AG20443 (cell line): ENCODE measurements at regions not wholly inside any gene's neighbourhood (a gene's known extent, or its start where the extent isn't known, plus 50 kb on each side); places are given as distances from the start of the nearest gene placed in this dataset.
A peak's percentile ranks its signal among the peaks of the same experiment; 100 is the strongest.

ENCODE experiments used
- DNase-seq: peaks from one replicate; pipeline ENCODE4 v3.0.0; 2012; ENCODE audit warnings: low spot score, mixed read lengths

DNA sequence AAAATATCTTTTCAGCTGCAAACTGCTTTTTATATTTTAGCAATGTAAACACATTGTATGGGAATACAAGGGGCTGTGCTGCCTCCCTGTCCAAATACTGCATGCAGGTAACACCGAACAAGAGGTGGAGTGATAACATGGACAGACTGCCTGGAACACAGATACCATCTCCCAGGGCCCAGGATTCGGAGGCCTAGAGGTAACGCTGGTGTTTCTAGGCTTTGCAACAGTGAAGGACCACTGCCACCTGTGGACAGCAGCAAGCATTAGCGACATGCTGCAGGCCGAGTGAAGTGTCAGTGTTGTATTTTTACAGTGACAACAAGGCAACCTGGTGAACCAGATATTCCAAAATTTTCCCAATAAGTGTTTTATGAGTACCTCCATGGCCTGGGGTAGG lies 379.1 kb downstream of the DMRT2 start:
- peak; percentile 14 for DNase-seq

DNA sequence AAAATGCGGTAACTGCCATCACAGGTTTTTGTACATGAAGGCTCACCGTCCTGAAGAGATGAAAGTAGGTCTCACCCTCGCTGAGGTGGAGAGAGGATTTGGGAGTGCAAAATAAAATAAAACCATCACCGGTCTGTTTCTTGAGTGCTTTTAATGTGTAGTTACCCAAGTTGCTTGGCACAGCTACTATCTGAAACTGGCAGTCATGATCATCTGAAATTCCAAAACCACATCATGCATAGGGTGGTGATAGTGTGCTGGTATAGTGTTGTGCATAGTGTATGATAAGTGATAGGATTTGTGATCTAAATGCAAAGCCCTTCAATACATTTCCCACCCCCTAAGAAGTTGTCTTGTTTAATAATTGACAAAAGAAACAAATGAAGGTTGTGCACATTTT lies 381.3 kb downstream of the DMRT2 start:
- DNase-seq, result no peak

DNA sequence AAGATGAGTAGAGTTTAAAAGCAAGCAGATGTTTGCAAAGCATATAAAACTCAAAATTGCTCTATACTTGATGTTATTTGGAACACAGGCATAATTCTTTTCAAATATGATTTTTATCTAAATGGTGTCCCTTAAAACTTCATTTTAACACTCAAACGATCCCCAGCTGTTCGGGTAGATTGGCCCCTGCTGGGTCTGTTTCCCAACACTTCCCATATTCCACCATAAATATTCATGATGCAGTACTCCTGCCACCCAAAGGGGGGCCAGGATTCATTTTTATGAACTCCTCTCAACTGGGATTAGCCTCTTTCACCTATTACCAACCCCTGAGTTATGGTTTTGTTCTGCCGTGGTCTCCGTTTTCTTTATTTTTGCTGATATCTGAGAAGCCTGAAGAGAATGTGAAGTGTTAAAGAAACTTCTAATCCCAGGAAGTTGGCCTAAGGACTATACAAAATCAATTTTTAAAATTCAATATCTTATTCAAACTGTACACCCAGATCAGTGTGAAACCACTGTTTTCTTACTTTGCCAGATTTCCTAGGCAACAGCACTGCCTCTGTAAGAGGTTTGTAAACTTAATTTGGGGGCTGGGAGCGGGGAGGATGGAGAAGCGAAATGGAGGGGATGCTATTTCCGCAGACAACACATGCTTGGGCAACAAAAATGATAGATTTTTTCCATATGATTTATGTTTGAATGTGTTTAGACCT lies 384.1 kb downstream of the DMRT2 start:
- DNase-seq, result peak; percentile 20

DNA sequence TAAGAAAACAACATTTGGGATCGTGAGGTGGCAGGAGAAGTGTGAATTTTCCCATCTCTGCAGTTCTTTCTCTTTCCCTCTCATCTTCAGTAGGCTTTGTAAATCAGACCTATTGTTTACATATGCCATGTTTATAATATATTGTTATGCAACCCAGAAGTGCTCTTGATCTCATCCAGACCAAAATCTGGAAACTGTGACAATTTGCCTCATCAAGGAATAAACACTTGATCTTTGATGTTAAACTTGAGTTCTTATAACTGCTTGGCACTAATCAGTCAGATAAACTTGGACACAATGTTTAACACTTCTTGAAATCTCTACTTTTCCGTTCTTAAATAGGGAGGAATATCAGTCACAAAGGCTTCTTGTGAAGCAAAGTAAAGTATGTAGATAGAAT lies 384.7 kb downstream of the DMRT2 start:
- no peak for DNase-seq

DNA sequence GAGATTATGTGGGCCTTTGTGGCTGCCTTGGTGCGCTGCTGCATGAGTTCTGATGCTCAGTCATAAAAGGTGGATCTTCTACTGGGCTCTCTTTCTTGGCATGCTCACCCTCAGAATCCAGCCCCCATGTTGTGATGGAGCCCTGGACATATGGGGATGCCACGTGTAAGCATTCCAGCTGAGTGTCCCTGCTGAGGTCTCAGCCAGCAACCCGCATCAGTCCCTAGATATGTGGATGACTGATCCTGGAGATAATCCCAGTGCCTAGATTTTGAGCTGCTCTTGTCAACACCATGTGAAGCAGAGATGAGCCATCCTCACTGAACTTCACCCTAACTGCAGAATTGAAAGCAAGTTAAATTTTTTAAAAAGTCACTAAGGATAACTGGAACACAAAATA lies 390.1 kb downstream of the DMRT2 start:
- DNase-seq, result no peak

DNA sequence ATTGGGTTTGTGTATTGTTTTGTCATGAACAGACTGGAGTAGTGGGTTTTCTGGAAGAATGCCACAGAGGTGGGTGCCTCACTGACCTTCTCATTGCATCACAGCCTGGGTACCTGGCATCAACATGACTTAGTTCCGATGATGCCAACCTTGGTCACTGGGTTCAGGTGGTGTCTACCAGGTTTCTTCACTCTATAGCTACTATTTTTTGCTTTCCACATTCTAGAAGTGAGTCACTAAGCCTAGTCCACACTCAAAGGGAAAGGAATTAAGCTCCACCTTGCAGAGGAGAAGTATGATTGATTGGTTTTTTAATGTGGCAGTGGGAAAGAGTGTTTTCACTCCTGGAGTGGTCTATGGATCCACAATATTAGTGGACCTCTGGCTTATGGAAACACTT lies 391.9 kb downstream of the DMRT2 start:
- no peak for DNase-seq

DNA sequence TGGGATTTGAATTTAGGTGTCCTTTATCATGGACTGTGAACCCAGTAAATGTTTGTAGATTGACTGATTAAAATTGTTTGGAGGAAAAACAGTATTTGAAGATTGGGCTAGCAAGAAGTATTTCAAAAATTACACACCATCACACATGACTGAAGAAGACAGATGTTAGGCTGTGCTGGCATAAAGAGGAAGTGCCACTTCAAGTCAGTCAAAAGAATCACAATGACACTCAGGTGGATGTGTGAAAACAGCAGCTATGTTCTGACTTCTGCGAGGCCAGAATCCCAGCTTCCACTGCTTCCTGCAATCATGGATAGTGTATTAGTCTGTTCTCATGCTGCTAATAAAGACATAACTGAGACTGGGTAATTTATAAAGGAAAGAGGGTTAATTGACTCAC lies 393.3 kb downstream of the DMRT2 start:
- no peak for DNase-seq

DNA sequence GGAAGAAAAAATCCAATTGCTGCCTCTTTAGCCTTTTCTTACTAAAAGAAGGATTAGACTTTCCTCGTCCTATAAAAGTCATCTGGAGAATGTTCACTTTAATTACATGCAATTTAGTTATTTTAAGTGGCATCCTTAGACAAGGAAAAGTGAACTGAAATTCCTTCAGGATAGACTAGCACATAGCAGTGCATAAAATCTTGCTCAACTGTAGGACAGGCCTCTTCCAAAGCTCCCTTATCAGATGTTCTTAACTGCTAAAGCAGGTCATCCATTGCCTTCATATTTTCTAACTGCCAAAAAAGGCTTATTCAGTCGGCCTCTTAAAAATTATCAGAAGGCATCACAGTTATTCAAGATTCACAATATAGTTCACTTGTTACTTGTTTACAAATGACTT lies 396.5 kb downstream of the DMRT2 start:
- DNase-seq, result no peak

DNA sequence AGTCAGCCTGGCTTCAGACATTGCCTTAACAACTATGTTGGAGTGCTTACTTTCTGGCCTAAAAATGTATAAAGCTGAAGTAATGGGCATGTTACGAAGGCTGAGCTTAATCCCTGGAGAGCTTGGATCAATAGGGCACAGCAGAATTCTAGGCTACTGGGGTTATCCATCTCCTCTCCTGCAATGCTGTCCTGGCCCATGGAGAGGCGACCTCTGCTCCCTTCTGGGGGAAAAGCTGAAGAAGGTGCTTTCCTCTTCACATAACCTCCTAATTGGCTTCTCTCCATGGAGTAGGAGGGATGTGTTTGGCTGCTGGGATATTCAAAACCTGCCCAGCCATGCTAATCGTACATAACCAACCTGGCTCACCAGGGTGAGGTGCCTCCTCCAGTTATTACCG lies 403.5 kb downstream of the DMRT2 start:
- no peak for DNase-seq

DNA sequence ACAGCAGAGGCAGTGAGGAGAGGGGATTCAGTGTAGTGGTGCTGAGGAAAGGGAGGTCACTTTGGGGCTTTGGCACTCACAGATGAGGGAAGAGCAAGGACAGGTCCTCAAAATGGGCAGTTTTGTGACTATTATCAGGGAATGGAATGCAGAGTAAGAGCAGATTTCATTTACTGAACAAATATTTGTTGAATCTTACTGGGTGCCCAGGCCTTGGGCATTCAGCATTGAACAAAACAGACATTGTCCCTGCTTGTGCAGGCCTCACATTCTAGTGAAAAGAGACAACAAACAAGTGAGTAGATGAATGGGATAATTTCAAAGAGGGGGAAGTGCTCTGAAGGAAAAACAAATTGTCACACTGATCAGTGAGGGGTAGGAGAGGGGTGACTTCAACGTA lies 404.1 kb downstream of the DMRT2 start:
- no peak for DNase-seq

DNA sequence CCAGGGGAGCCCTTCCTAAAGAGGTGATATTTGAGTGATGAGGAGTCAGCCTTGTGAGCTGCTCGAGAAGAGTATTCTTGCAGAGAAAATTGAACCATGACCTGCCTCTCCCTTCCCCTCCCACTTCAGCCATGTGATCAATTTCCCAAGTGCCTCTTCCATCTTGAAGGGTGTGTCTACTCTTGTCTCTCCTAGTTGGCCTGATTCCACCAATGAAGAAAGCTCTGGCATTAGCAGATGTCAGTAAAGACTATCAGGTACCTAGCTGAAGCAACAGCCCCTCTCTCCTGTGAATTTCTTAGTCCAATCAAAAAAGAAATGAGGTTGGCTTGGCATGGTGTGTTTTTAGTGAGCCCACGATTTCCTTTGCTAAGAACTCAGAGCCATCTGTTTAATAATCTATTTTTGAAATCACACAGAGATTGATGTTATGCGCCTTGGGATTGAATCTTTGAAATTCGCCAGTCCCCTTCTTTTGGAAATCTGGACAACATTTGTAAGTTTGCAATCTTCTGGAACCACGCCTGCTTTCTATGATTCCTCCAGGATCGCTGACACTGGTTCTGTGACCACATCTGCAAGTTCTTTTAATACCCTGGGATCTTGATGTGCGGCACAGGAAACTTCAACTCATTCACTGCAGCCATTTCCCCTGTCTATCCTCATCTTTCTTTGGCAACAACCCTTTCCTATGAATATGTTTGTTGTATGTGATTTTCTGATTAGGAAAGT lies 404.6 kb downstream of the DMRT2 start:
- DNase-seq, result no peak

DNA sequence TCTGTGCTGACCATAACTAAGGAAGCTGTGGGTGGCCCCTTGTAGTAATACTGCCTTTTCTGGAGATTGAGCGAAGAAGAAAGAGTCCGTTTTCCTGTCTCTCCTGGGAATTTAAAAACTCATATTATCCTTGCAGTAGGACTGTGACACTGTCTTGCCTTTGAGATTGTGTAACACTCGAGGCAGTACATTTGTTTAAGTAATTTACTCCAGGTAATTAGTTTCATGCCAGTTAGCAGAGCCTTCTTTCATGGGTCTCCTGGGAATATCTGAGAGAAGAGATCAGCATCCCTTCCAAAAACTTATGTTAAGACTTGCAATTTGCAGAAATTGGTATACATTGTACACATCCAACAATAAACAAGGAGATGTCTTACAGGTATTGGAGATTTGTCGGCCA lies 405.6 kb downstream of the DMRT2 start:
- no peak for DNase-seq

DNA sequence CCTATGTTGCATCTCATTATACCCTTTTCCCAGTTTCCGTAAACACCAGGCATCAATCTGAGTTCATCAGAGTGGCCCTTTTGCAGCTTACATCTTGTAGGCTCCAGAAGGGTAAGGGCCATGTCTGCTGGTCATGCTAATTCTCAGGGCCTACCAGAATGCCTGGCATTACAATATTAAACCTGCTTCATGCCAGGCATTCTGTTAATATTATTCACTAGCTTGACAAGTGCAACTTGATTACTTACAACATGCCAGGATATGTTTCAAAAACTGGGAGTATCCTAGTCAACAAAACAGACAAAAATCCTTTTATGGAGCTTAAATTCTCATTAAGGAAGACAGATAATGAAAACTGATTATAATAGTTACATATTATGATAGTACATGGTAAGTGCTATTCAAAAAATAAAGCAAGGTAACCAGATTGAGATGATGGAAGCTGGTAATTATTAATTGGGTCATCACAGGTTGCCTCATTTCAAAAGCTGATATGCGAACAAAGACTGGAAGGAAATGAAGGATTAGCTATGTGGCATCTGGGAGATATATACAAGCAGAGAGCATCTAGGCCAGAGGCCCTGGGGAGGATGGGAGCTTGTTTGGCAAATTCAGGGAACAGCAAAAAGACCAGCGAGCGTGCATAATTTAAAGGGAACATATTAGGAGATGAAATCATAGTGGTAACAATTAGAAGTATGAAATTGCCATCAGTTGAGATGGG lies 406.3 kb downstream of the DMRT2 start:
- no peak for DNase-seq

DNA sequence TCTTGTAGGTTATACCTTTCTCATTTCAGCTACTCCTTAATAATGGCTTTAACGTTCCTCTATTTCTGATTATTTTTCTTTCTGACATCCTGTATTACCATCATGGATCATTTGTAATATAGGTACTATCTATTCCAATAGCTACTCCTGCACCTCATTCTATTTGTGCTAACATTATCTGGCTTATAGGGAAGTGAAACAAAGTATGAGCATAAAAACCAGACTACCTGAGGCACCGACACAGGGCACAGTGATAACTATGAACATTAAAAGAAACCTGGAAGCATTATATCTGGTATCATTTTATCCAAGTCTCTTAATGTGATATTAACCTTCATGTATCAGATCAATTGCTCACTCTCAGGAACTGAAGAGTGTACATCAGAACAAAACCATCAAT lies 407.3 kb downstream of the DMRT2 start:
- no peak for DNase-seq

DNA sequence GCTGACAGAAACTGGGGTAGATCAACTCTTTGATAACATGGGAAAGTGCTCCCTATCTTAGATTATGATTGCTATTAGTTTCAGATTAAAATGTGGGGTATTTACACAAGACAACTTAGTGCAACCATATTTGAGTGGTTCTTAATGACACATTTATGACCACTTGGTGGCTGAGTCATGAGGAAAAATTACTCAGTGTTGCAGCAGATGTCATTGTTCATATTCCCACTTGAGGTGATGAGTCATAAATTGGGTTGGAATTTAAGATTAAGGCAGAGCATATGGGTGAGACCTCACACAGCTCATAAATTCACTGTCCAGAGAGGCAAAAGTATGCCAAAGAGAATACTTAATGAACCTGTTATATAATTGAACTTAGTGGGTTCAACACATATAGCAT lies 408.3 kb downstream of the DMRT2 start:
- peak; percentile 34 for DNase-seq

DNA sequence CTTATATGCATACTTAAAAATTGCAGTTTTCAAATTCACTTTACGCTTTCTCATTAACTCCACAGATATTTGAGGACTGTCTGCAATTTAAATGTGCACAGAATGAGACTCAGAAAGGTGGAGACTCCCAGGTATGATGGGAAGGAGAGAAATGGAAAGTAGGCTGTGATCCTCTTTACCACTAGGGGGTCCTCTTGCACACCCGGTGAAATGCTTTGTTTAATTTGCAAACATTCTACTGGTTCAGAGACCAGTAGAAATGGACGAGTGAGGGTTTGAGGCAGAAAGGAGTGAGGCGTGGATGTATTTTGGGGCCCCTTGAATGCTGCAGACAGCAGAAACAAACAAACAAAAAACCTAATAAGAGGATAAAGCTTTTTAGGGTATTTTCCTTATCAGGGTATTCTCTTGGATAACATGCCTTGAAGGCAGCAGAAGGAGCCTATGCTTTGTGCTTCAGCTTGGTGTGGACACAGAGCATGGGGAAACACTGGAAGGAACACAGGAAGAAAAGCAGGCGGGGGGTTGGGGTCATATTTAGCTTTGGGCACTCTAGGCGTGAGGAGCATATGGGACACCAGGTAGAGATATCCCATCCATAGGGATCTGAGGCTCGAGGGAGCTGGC lies 410.1 kb downstream of the DMRT2 start:
- peak; percentile 16 for DNase-seq

DNA sequence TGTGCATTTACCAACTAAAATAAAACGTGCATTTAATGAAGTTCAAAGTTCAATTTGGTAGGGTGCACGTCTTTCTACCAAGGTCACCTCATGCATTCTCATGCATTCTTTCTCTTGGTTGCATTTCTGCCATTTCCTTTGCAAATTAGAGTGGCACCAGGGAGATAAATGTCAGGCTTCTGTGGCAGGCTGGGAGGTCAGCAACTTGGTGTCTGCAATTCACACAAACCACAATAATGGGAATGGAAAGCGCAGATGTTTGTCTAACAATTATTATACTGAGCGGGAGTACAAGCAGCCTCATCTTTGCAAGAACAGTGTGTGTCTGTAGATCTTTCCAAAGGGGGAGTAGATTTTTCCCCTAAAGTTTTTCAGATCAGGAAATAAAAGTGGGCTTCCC lies 411.7 kb downstream of the DMRT2 start:
- DNase-seq, result no peak

DNA sequence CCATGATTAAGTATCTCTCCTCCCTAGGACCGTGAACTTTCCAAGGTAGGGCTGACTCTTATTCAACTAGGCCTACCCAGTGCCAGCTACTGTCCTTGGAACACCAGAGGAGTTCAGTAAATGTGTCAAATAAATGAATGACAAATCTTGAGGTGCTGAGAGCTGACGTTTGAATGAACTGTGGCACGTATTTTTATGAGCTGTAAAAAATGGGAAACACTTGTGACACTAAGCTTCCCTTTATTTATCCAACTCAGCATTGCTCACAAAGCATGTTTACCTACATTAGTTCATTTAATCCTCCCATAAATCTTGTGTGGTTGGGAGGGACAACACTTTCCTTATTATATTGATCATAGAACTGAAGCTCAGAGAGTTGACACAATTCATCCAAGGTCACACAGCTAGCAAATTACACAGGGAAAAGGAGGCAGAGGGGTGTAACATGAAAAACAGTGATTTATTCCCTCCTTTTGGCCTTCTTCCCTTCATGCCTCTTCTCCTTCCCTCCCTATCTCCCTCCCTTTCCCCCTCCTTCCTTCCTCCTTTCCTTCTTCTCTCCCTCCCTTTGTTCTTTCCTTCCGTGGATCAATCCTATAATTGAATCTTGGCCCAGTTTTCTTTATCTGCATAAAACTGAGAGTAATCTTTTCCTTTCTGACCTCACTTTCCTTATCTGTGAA lies 412.6 kb downstream of the DMRT2 start:
- DNase-seq, result no peak

DNA sequence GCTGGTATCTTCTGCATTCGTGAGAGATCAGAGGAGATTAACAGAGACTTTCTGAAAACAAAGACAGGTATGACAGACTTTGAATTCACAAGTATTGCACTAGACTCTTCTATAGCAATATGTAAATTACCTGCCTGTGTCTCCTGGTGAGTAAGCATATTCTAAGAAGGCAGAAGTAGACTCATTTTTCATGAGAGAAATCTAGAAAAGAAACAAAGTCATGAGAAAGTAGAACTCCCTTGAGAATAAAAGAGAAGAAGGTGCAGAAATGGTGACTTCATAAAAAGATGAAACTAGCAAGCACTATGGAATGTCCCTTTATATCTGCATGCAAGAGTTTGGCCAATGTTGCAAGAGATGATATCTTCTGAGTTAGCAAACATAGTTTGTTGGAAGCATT lies 419.8 kb downstream of the DMRT2 start:
- DNase-seq, result no peak

DNA sequence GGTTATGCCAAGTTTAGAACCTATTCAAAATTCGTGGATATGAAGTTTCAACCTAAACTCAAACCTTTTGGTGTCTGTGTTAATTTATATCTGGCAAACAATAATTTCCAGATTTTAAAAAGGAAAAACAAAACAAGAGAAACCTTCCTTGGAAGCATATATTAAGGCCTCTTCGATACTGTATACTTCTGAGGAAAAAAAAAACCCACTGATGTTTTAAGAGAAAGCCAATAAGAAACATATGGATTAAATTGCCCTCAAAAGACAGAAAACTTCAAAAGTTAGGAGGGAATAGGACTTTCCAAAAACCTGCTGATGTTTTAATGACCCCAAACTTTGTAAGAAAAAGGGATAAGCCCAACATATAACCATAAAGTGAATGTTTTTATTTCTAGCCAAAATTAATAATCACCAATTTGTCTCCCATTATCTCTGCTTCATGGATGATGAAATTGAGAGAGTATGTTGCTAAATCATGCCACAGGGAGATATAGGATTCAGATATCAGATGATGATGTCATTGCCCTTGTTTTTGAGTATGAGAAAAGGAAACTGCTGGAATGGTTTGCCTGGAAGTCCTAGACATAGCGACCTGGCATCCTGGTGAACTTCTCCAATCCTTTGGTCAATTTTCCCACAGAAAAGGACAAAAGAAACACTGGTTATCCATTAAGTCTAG lies 423.9 kb downstream of the DMRT2 start:
- no peak for DNase-seq

DNA sequence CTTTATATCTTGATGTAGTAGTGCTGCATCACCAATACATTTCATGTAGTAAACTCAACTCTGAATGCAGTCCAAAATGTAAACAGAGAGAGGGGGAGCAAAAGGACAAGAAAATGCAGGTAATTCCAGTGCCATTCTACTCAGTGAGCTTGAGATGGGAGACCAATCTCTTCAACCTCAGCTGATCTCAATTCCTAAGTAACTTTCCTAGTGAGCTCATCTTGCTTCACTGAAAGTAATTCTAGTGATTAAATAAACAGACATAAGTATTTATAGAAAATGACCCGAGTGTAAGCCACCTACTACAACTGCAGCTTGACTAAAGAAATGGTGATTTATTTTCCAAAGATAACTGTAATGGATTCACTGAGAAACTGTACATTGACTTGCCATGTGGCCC lies 424.5 kb downstream of the DMRT2 start:
- DNase-seq, result no peak
